ENCODE measurements at regions not wholly inside any gene's neighbourhood (a gene's known extent, or its start where the extent isn't known, plus 50 kb on each side); places are given as distances from the start of the nearest gene placed in this dataset.

DNA sequence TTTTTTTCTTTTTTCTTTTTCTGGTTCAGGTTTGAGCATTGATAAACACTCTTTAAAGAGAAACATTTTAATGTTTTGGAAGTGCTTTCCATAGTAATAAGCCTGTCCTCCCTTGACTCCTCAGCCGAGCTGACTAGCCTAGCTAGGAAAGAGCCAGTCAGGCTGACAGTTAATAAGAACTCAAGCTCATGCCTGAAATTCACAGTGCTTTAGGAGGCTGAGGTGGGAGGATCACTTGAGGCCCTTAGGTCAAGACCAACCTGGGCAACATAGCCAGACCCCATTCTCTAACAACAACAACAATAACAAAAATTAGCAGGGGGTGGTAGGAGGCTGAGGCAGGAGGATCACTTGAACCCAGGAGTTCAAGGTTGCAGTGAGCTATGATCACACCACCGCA, 53.4 kb upstream of the ZCCHC13 start:
- ChIA-PET CTCF (ENCODE audit: low intra/inter-chr PET ratio, low total read pairs) (no interaction called here), POLR2A (interaction anchor here (1.1 to 2.1 kb wide), 4 partner anchors 8 to 42 kb away, joined by 3 to 20 read pairs (median 10); no protein-coding TSS in a partner anchor)
- Histone ChIP-seq H3K9me3 (ENCODE audit: low read length) (no peaks in the 10 kb centered on the region), H4K20me1 (ENCODE audit: insufficient read depth, low read length) (no peaks in the 10 kb centered on the region), H2AFZ (ENCODE audit: low read length) (no peak overlapping the region), H3K27ac (ENCODE audit: extremely low read length, insufficient read depth, low read length) (peak overlapping the region; percentile 83), H3K4me1 (ENCODE audit: insufficient read depth, low read length) (peaks cover 40% of the 10 kb centered on the region), H3K4me2 (ENCODE audit: low read depth, low read length) (0 out of 2 replicates have a peak overlapping the region, but pooled peaks have one; percentile 23), H3K4me3 (replicated peaks in 1 of 3; ENCODE audit: insufficient read depth in 1 of 3, low read depth in 2 of 3, low read length in 3 of 3) (no peak overlapping the region), H3K27me3 (ENCODE audit: control insufficient read depth in 1 of 2, insufficient read depth in 2 of 2, low read length in 2 of 2) (no peaks in the 10 kb centered on the region), H3K9ac (ENCODE audit: insufficient read depth, low read depth, low read length) (peak overlapping the region; percentile 22; the same call in 1 of the 2 replicates), H3K79me2 (ENCODE audit: insufficient read depth, low read length) (no peaks in the 10 kb centered on the region), H3K36me3 (replicated peaks in 1 of 2; ENCODE audit: control insufficient read depth in 1 of 2, insufficient read depth in 2 of 2, low read length in 2 of 2) (0 out of 5 replicates have a peak, but pooled peaks cover 0 to 5% of the 10 kb centered on the region in 2 experiments)
- TF ChIP-seq ZNF121 (CRISPR knock-in tag; IDR thresholded peaks at IDR 0.05) = peak; percentile 88
- no peak for TF ChIP-seq GTF2F1 (IDR thresholded peaks at IDR 0.05; ENCODE audit: low read length)
- TF ChIP-seq, protein P1, sequence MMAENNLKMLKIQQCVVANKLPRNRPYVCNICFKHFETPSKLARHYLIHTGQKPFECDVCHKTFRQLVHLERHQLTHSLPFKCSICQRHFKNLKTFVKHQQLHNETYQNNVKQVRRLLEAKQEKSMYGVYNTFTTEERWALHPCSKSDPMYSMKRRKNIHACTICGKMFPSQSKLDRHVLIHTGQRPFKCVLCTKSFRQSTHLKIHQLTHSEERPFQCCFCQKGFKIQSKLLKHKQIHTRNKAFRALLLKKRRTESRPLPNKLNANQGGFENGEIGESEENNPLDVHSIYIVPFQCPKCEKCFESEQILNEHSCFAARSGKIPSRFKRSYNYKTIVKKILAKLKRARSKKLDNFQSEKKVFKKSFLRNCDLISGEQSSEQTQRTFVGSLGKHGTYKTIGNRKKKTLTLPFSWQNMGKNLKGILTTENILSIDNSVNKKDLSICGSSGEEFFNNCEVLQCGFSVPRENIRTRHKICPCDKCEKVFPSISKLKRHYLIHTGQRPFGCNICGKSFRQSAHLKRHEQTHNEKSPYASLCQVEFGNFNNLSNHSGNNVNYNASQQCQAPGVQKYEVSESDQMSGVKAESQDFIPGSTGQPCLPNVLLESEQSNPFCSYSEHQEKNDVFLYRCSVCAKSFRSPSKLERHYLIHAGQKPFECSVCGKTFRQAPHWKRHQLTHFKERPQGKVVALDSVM (CRISPR knock-in tag; IDR thresholded peaks at IDR 0.05) = peak; percentile 87
- intact Hi-C loops (cut with micrococcal nuclease; ENCODE audit: unreplicated experiment) = no loop called here
- no TSS peak for BruUV-seq (replicated peaks)
- in situ Hi-C loops (cut with HindIII; ENCODE audit: extremely low pct_ligation_motif_present, low pct_unique_long_range_greater_than_20kb) = no loop called here
- no peak for DNase-seq (ENCODE audit: low spot score)
- WGBS (ENCODE audit: low lambda C conversion rate) = 71% methylated on average over 2 of the region's 2 CpGs
- no peak; the same call in 2 of the 3 replicates for ATAC-seq
- FAIRE-seq = no peak

DNA sequence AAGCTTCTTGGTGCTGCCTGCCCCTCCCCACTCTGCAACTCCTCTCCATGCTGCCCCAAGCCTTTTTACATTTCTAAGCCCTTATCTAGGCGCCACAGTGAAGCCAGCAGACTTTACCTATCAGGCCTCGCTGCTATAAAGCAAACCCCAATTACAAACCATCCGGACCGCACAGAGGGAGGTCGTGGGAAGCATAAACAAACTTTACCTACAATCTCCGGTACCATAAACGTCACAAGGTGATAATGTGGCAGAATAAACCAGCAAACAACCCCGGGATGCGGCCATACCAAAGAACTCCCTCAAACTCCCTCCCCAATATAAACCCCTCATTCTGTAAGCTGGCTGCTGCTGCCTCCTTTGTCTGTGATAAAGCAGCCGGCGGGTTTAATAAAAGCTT, 54.0 kb upstream of the ZCCHC13 start:
- intact Hi-C loops (cut with micrococcal nuclease; ENCODE audit: unreplicated experiment) (loop anchor here (10.0 kb wide), 1 partner anchor 45 kb away; no protein-coding TSS in a partner anchor), in situ Hi-C loops (cut with HindIII; ENCODE audit: extremely low pct_ligation_motif_present, low pct_unique_long_range_greater_than_20kb) (no loop called here)
- FAIRE-seq (no peak), DNase-seq (ENCODE audit: low spot score) (no peak), ATAC-seq (no peak)
- ChIA-PET POLR2A (interaction anchor here (1.4 kb wide), 1 partner anchor 35 kb away, joined by 3 read pairs; no protein-coding TSS in a partner anchor), CTCF (ENCODE audit: low intra/inter-chr PET ratio, low total read pairs) (no interaction called here)
- Histone ChIP-seq H3K4me1 (ENCODE audit: insufficient read depth, low read length) (peaks cover 40% of the 10 kb centered on the region), H3K9ac (ENCODE audit: insufficient read depth, low read depth, low read length) (no peak overlapping the region), H4K20me1 (ENCODE audit: insufficient read depth, low read length) (no peaks in the 10 kb centered on the region), H3K4me3 (replicated peaks in 1 of 3; ENCODE audit: insufficient read depth in 1 of 3, low read depth in 2 of 3, low read length in 3 of 3) (no peak overlapping the region), H2AFZ (ENCODE audit: low read length) (no peak overlapping the region), H3K79me2 (ENCODE audit: insufficient read depth, low read length) (no peaks in the 10 kb centered on the region), H3K27me3 (ENCODE audit: control insufficient read depth in 1 of 2, insufficient read depth in 2 of 2, low read length in 2 of 2) (no peaks in the 10 kb centered on the region), H3K36me3 (replicated peaks in 1 of 2; ENCODE audit: control insufficient read depth in 1 of 2, insufficient read depth in 2 of 2, low read length in 2 of 2) (0 out of 5 replicates have a peak, but pooled peaks cover 0 to 4% of the 10 kb centered on the region in 2 experiments), H3K9me3 (ENCODE audit: low read length) (no peaks in the 10 kb centered on the region), H3K4me2 (ENCODE audit: low read depth, low read length) (no peak overlapping the region), H3K27ac (ENCODE audit: extremely low read length, insufficient read depth, low read length) (peak overlapping the region; percentile 83)
- 97% methylated on average over 7 of the region's 11 CpGs for WGBS (ENCODE audit: low lambda C conversion rate)
- TF ChIP-seq ZNF335 (CRISPR knock-in tag; IDR thresholded peaks at IDR 0.05) = no peak
- no peak for TF ChIP-seq ISX (CRISPR knock-in tag; conservative IDR thresholded peaks at IDR 0.05)
- no peak for TF ChIP-seq ZNF598 (CRISPR knock-in tag; IDR thresholded peaks at IDR 0.05; ENCODE audit: borderline replicate concordance)
- TF ChIP-seq KDM6A (CRISPR knock-in tag; IDR thresholded peaks at IDR 0.05; ENCODE audit: low read depth) = no peak
- TF ChIP-seq, protein P2, sequence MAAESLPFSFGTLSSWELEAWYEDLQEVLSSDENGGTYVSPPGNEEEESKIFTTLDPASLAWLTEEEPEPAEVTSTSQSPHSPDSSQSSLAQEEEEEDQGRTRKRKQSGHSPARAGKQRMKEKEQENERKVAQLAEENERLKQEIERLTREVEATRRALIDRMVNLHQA (CRISPR knock-in tag; IDR thresholded peaks at IDR 0.05) = no peak
- no peak for TF ChIP-seq REPIN1 (CRISPR knock-in tag; IDR thresholded peaks at IDR 0.05; ENCODE audit: borderline replicate concordance, low read depth)
- no TSS peak for BruUV-seq (replicated peaks)
